SK-N-SH treated with all-trans-retinoic acid at 6 μM for 48 hours (cell line): ENCODE measurements at regions not wholly inside any gene's neighbourhood (a gene's known extent, or its start where the extent isn't known, plus 50 kb on each side); places are given as distances from the start of the nearest gene placed in this dataset.

Source experiments
- ARNTL ChIP-seq: fragments of 450-650 bp; formaldehyde crosslinking; IDR thresholded peaks from 2 replicates; pipeline ENCODE4 v1.5.0; 2020; ENCODE audit warnings: low read depth, mild to moderate bottlenecking, moderate library complexity, borderline replicate concordance
- BACH2 ChIP-seq: fragments of 250-450 bp; sonication (Bioruptor Pico); IDR thresholded peaks from 2 replicates; pipeline ENCODE4 v1.9.0; 2021; ENCODE audit warnings: mild to moderate bottlenecking, borderline replicate concordance
- ESRRG ChIP-seq: fragments of 250-450 bp; sonication (Bioruptor Pico); IDR thresholded peaks from 2 replicates; pipeline ENCODE4 v1.6.1; 2021; ENCODE audit warnings: mild to moderate bottlenecking
- GLIS3 ChIP-seq: fragments of 250-450 bp; sonication (Bioruptor Pico); IDR thresholded peaks from 2 replicates; pipeline ENCODE4 v1.5.0; 2020; ENCODE audit warnings: mild to moderate bottlenecking, moderate library complexity
- ISL1 ChIP-seq: fragments of 250-450 bp; sonication (Bioruptor Pico); IDR thresholded peaks from 2 replicates; pipeline ENCODE4 v2.1.2; 2022; ENCODE audit warnings: mild to moderate bottlenecking, moderate library complexity
- OSR1 ChIP-seq: fragments of 250-450 bp; sonication (Bioruptor Pico); IDR thresholded peaks from 2 replicates; pipeline ENCODE4 v1.8.0; 2022; ENCODE audit warnings: moderate library complexity, mild to moderate bottlenecking, inconsistent platforms
- PPARA ChIP-seq: fragments of 250-450 bp; sonication (Bioruptor Pico); IDR thresholded peaks from 2 replicates; pipeline ENCODE4 v1.5.0; 2020; ENCODE audit warnings: mild to moderate bottlenecking, borderline replicate concordance
- RARB ChIP-seq: fragments of 250-450 bp; sonication (Bioruptor Pico); IDR thresholded peaks from 2 replicates; pipeline ENCODE4 v1.8.0; 2021; ENCODE audit warnings: mild to moderate bottlenecking, moderate library complexity
- TOX ChIP-seq: fragments of 250-450 bp; sonication (Bioruptor Pico); IDR thresholded peaks from 2 replicates; pipeline ENCODE4 v1.8.0; 2021; ENCODE audit warnings: mild to moderate bottlenecking, moderate library complexity, borderline replicate concordance
- ZFP3 ChIP-seq: fragments of 250-450 bp; sonication (Bioruptor Pico); IDR thresholded peaks from 2 replicates; pipeline ENCODE4 v1.5.0; 2020; ENCODE audit warnings: mild to moderate bottlenecking, moderate library complexity
- ZNF70 ChIP-seq: fragments of 450-650 bp; formaldehyde crosslinking; IDR thresholded peaks from 2 replicates; pipeline ENCODE4 v1.5.0; 2020; ENCODE audit warnings: mild to moderate bottlenecking, moderate library complexity
- ZNF8 ChIP-seq: fragments of 450-650 bp; formaldehyde crosslinking; IDR thresholded peaks from 2 replicates; pipeline ENCODE4 v1.5.0; 2020; ENCODE audit warnings: mild to moderate bottlenecking, moderate library complexity
- TF ChIP-seq, protein P1 (sequence below): fragments of 250-450 bp; sonication (Bioruptor Pico); IDR thresholded peaks from 2 replicates; pipeline ENCODE4 v1.8.0; 2020; ENCODE audit warnings: mild to moderate bottlenecking, moderate library complexity, borderline replicate concordance
- TF ChIP-seq, protein P2 (sequence below): fragments of 250-450 bp; sonication (Bioruptor Pico); IDR thresholded peaks from 2 replicates; pipeline ENCODE4 v1.5.1; 2020; ENCODE audit warnings: low read depth, mild to moderate bottlenecking, moderate library complexity

DNA sequence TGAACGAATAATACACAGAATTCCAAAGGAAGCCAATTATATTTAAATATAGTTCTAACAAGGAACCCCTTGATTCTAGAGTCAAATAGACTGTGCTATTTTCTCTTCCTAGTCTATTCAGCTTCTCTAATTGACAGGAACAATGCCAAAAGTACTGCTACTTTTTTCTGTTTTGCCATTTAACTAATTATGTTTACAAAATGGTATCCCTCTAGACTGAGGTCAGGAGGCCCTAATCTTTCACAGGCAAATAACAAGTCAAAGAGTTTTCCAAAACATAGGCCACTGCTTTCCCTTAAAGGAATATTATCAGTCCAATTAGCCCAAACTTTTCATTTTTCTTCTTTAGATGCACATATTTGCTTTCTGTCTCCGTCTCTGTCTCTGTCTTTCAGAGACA, 539.3 kb downstream of the RFPL4B start:
- TF ChIP-seq, protein P1, sequence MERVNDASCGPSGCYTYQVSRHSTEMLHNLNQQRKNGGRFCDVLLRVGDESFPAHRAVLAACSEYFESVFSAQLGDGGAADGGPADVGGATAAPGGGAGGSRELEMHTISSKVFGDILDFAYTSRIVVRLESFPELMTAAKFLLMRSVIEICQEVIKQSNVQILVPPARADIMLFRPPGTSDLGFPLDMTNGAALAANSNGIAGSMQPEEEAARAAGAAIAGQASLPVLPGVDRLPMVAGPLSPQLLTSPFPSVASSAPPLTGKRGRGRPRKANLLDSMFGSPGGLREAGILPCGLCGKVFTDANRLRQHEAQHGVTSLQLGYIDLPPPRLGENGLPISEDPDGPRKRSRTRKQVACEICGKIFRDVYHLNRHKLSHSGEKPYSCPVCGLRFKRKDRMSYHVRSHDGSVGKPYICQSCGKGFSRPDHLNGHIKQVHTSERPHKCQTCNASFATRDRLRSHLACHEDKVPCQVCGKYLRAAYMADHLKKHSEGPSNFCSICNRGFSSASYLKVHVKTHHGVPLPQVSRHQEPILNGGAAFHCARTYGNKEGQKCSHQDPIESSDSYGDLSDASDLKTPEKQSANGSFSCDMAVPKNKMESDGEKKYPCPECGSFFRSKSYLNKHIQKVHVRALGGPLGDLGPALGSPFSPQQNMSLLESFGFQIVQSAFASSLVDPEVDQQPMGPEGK (CRISPR knock-in tag), result no peak
- TF ChIP-seq ARNTL (CRISPR knock-in tag) (no peak), BACH2 (CRISPR knock-in tag) (no peak), ISL1 (CRISPR knock-in tag) (no peak), ZNF70 (CRISPR knock-in tag) (no peak), ZFP3 (CRISPR knock-in tag) (no peak), TOX (CRISPR knock-in tag) (no peak), ZNF8 (no peak), PPARA (CRISPR knock-in tag) (no peak), OSR1 (CRISPR knock-in tag) (no peak), ESRRG (no peak), GLIS3 (CRISPR knock-in tag) (no peak), RARB (no peak)
- TF ChIP-seq, protein P2, sequence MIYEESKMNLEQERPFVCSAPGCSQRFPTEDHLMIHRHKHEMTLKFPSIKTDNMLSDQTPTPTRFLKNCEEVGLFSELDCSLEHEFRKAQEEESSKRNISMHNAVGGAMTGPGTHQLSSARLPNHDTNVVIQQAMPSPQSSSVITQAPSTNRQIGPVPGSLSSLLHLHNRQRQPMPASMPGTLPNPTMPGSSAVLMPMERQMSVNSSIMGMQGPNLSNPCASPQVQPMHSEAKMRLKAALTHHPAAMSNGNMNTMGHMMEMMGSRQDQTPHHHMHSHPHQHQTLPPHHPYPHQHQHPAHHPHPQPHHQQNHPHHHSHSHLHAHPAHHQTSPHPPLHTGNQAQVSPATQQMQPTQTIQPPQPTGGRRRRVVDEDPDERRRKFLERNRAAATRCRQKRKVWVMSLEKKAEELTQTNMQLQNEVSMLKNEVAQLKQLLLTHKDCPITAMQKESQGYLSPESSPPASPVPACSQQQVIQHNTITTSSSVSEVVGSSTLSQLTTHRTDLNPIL (CRISPR knock-in tag), result no peak
